K562 (cell line): ENCODE measurements at regions not wholly inside any gene's neighbourhood (a gene's known extent, or its start where the extent isn't known, plus 50 kb on each side); places are given as distances from the start of the nearest gene placed in this dataset.

Experiments used
- ATAC-seq: fragments of 200-7000 bp; cut with Tn5 transposase; 3 replicates; pipeline ENCODE4 v1.9.1; 2020; ENCODE audit warnings: moderate library complexity
- BruUV-seq: library from RNA; stranded (reverse); fragments of 400-500 nt; replicated peaks from 2 replicates; lab custom pipeline; 2021; lab: Mats Ljungman, UMichigan
- CTCF ChIA-PET: fragments of 300-600 bp; formaldehyde crosslinking; extraction: SDS; loops from one replicate; lab custom pipeline; 2021; ENCODE audit warnings: low intra/inter-chr PET ratio; lab: Yijun Ruan, JAX
- POLR2A ChIA-PET: fragments of 300-600, 350-650 bp; sonication (Branson Sonifier 250); formaldehyde crosslinking; extraction: SDS; loops from one replicate; lab custom pipeline; 2021; ENCODE audit warnings: antibody characterized with exemption, inconsistent platforms; lab: Yijun Ruan, JAX
- DNase-seq, 4 experiments: peaks; one replicate each; pipeline versions ENCODE4 v3.0.0 to v3.0.0-alpha.2; 2011 to 2018; ENCODE audit warnings: low spot score in 3 of 4, mixed read lengths in 3 of 4; ENCODE audit errors: extremely low read depth in 1 of 4
- FAIRE-seq: peaks from 2 replicates; lab custom pipeline; 2011; peaks lifted over from hg19 to GRCh38; lab: Jason Lieb, UNC
- H2AFZ ChIP-seq: 2 replicates; pipeline ENCODE4 v1.6.0; 2011; ENCODE audit warnings: low read depth, low read length, control low read depth, inconsistent platforms
- H3K27ac ChIP-seq: fragments of 200-600 bp; 3 replicates; pipeline ENCODE4 v1.8.0; 2011; ENCODE audit warnings: low read depth, mild to moderate bottlenecking, control low read depth, inconsistent platforms, low read length, moderate library complexity, mixed read lengths; ENCODE audit errors: extremely low read depth
- H3K27me3 ChIP-seq, 2 experiments: fragments of 300-600 bp in 1 of 2; 2 replicates in 1 of 2; 3 replicates in 1 of 2; pipeline versions ENCODE4 v1.6.0 to v1.8.0; 2011; ENCODE audit warnings: inconsistent platforms in 2 of 2, low read length in 2 of 2, mild to moderate bottlenecking in 1 of 2, mixed read lengths in 1 of 2, moderate library complexity in 1 of 2; ENCODE audit not compliant: control insufficient read depth in 2 of 2, insufficient read depth in 2 of 2
- H3K36me3 ChIP-seq: fragments of 300-600 bp; 3 replicates; pipeline ENCODE4 v1.8.0; 2011; ENCODE audit warnings: mild to moderate bottlenecking, low read length, inconsistent platforms; ENCODE audit not compliant: control insufficient read depth, insufficient read depth
- H3K4me1 ChIP-seq, 2 experiments: fragments of 200-600 bp in 1 of 2; replicated peaks in 1 of 2; 2 replicates in 1 of 2; 3 replicates in 1 of 2; pipeline versions ENCODE4 v1.5.1 to v1.8.0; 2011; ENCODE audit warnings: inconsistent platforms in 2 of 2, low read length in 2 of 2, mild to moderate bottlenecking in 1 of 2, mixed read lengths in 1 of 2, moderate library complexity in 1 of 2; ENCODE audit not compliant: control insufficient read depth in 2 of 2, insufficient read depth in 2 of 2
- H3K4me2 ChIP-seq: 2 replicates; pipeline ENCODE4 v1.6.1; 2011; ENCODE audit warnings: low read length, control low read depth, inconsistent platforms, mixed read lengths; ENCODE audit not compliant: insufficient read depth
- H3K4me3 ChIP-seq: fragments of 200-600 bp; sonication (generic), shearing (Covaris generic); 2 replicates; pipeline ENCODE4 v1.5.1; 2016; ENCODE audit warnings: control low read depth, inconsistent platforms
- H3K79me2 ChIP-seq: fragments of 200-600 bp; 3 replicates; pipeline ENCODE4 v1.8.0; 2011; ENCODE audit warnings: low read length, inconsistent platforms; ENCODE audit not compliant: control insufficient read depth, insufficient read depth
- H3K9ac ChIP-seq, 2 experiments: 2 replicates each; pipeline versions ENCODE4 v1.6.0 to v1.6.1; 2011; ENCODE audit warnings: low read depth in 2 of 2, low read length in 2 of 2, control low read depth in 1 of 2, inconsistent platforms in 1 of 2, mild to moderate bottlenecking in 1 of 2, mixed read lengths in 1 of 2; ENCODE audit not compliant: insufficient read depth in 1 of 2
- H3K9me1 ChIP-seq: one replicate; pipeline ENCODE4 v1.6.0; 2011; ENCODE audit warnings: inconsistent platforms, mild to moderate bottlenecking, low read length, moderate library complexity; ENCODE audit not compliant: control insufficient read depth, insufficient read depth
- H3K9me3 ChIP-seq: replicated peaks from 2 replicates; pipeline ENCODE4 v1.5.1; 2011; ENCODE audit warnings: low read depth, low read length, inconsistent platforms; ENCODE audit not compliant: control insufficient read depth, insufficient read depth
- H4K20me1 ChIP-seq: replicated peaks from 2 replicates; pipeline ENCODE4 v1.6.1; 2011; ENCODE audit warnings: low read length, inconsistent platforms, mixed read lengths; ENCODE audit not compliant: control insufficient read depth, insufficient read depth
- CBX8 ChIP-seq: fragments of 200-600 bp; sonication (generic); IDR thresholded peaks from 2 replicates; pipeline ENCODE4 v1.6.1; 2012; ENCODE audit warnings: borderline replicate concordance, mixed run types, low read depth, mild to moderate bottlenecking, moderate library complexity, mixed read lengths, low read length, control low read depth, inconsistent platforms; ENCODE audit not compliant: poor library complexity, severe bottlenecking; ENCODE audit errors: extremely low read depth
- CEBPG ChIP-seq, 3 experiments: fragments of 200-800 bp in 1 of 3; sonication (Bioruptor generic) in 1 of 3; sonication (generic) in 1 of 3; formaldehyde crosslinking in 1 of 3; IDR thresholded peaks in 2 of 3; conservative IDR thresholded peaks in 1 of 3; 2 replicates each; pipeline versions ENCODE4 v1.6.1 to v1.8.0; 2016 to 2022; ENCODE audit warnings: missing compliant biosample characterization in 2 of 3, missing genetic modification characterization in 2 of 3, mild to moderate bottlenecking in 1 of 3, missing genetic modification reagents in 1 of 3
- DEAF1 ChIP-seq: fragments of 450-650 bp; formaldehyde crosslinking; IDR thresholded peaks from 2 replicates; pipeline ENCODE4 v1.4.0; 2020; ENCODE audit warnings: mild to moderate bottlenecking, moderate library complexity
- E2F5 ChIP-seq: sonication (generic); formaldehyde crosslinking; IDR thresholded peaks from 2 replicates; pipeline ENCODE4 v1.8.0; 2022; ENCODE audit warnings: mild to moderate bottlenecking, missing genetic modification reagents
- SRSF1 ChIP-seq: fragments of 200-400 bp; formaldehyde crosslinking; IDR thresholded peaks from 2 replicates; pipeline ENCODE4 v1.6.1; 2017; ENCODE audit warnings: mild to moderate bottlenecking, low read depth, low read length, moderate library complexity
- ZFP91 ChIP-seq: sonication (generic); formaldehyde crosslinking; IDR thresholded peaks from 2 replicates; pipeline ENCODE4 v1.8.0; 2022; ENCODE audit warnings: mild to moderate bottlenecking, missing genetic modification reagents
- ZNF143 ChIP-seq: sonication (generic); formaldehyde crosslinking; IDR thresholded peaks from 2 replicates; pipeline ENCODE4 v1.9.0; 2022; ENCODE audit warnings: mild to moderate bottlenecking, missing genetic modification reagents
- ZNF347 ChIP-seq: fragments of 450-650 bp; formaldehyde crosslinking; IDR thresholded peaks from 2 replicates; pipeline ENCODE4 v1.4.0; 2020; ENCODE audit warnings: low read depth, mild to moderate bottlenecking, moderate library complexity
- ZNF551 ChIP-seq: fragments of 250-450 bp; sonication (Bioruptor Pico); IDR thresholded peaks from 2 replicates; pipeline ENCODE4 v1.5.0; 2021; ENCODE audit warnings: mild to moderate bottlenecking, moderate library complexity
- ZNF764 ChIP-seq: fragments of 250-450 bp; sonication (Bioruptor Pico); IDR thresholded peaks from 2 replicates; pipeline ENCODE4 v1.4.0; 2020; ENCODE audit warnings: low read depth, mild to moderate bottlenecking, moderate library complexity
- WGBS: fragments of 100-300 bp; shearing (Covaris generic); methylation state at CpG from one replicate; pipeline ENCODE4 v1.1.6; 2016; ENCODE audit warnings: low coverage, mixed read lengths; ENCODE audit not compliant: insufficient coverage; ENCODE audit errors: missing lambda C conversion rate; 5-methylcytosine and 5-hydroxymethylcytosine counted together
- in situ Hi-C: fragments of 300-500 bp; cut with MboI; formaldehyde crosslinking; loops from 4 replicates; pipeline ENCODE4 v1.15.0; 2018; ENCODE audit warnings: inconsistent platforms, mixed read lengths
- intact Hi-C: fragments of 100-400 bp; cut with micrococcal nuclease; formaldehyde crosslinking; loops from 2 replicates; pipeline ENCODE4 v1.14.2; 2022

GRCh38 chr13:64675255-64675892 is 2554.8 kb downstream of the PCDH9 start:
- no peak overlapping the region for H3K4me2 ChIP-seq
- FAIRE-seq (no peak), ATAC-seq (no peak), DNase-seq (no peak)
- 2% methylated on average over 6 of the region's 6 CpGs for WGBS
- H3K9me1 ChIP-seq = no peaks in the 10 kb centered on the region
- no TSS peak for BruUV-seq
- CTCF ChIA-PET = no interaction called here
- no peak overlapping the region for H3K9ac ChIP-seq
- POLR2A ChIA-PET = no interaction called here
- intact Hi-C loops (no loop called here), in situ Hi-C loops (no loop called here)
- no peak overlapping the region for H3K4me3 ChIP-seq
- no peaks in the 10 kb centered on the region for H3K4me1 ChIP-seq
- no peaks in the 10 kb centered on the region for H4K20me1 ChIP-seq
- no peak overlapping the region for H3K27ac ChIP-seq
- TF ChIP-seq ZNF347 (no peak), ZNF143 (CRISPR knock-in tag) (no peak), SRSF1 (no peak), ZNF764 (CRISPR knock-in tag) (no peak), CEBPG (CRISPR knock-in tag; IDR thresholded peaks at IDR 0.05) (no peak), CEBPG (tag; conservative IDR thresholded peaks at IDR 0.05 in 1 of 2, IDR thresholded peaks at IDR 0.05 in 1 of 2) (no peak), CBX8 (no peak), DEAF1 (no peak), ZFP91 (no peak), ZNF551 (no peak), E2F5 (CRISPR knock-in tag) (no peak)
- no peaks in the 10 kb centered on the region for H3K27me3 ChIP-seq
- H3K79me2 ChIP-seq = no peaks in the 10 kb centered on the region
- no peaks in the 10 kb centered on the region for H3K36me3 ChIP-seq
- H2AFZ ChIP-seq = no peak overlapping the region
- no peaks in the 10 kb centered on the region for H3K9me3 ChIP-seq
